SK-N-SH (cell line): ENCODE measurements at regions not wholly inside any gene's neighbourhood (a gene's known extent, or its start where the extent isn't known, plus 50 kb on each side); places are given as distances from the start of the nearest gene placed in this dataset.

Experiments
- CTCF ChIA-PET: fragments of 300-600, 350-600 bp; formaldehyde crosslinking; extraction: SDS; loops from one replicate; lab custom pipeline; 2021; lab: Yijun Ruan, JAX
- POLR2A ChIA-PET: fragments of 350-600 bp; sonication (Branson Sonifier 250); formaldehyde crosslinking; extraction: SDS; loops from one replicate; lab custom pipeline; 2020; ENCODE audit warnings: antibody characterized with exemption, inconsistent platforms; lab: Yijun Ruan, JAX
- DNase-seq: peaks from one replicate; pipeline ENCODE4 v3.0.0; 2012
- H2AFZ ChIP-seq: fragments of 200-600 bp; sonication (generic); 2 replicates; pipeline ENCODE4 v1.8.1; 2016; ENCODE audit warnings: antibody characterized with exemption, mild to moderate bottlenecking, low read depth
- H3F3A ChIP-seq: fragments of 200-600 bp; sonication (generic); replicated peaks from 2 replicates; pipeline ENCODE3; 2016; ENCODE audit warnings: antibody characterized with exemption, mild to moderate bottlenecking; ENCODE audit not compliant: insufficient read depth
- H3K27ac ChIP-seq, 2 experiments: fragments of 200-500 bp in 1 of 2; fragments of 200-600 bp in 1 of 2; sonication (Bioruptor generic) in 1 of 2; sonication (generic), shearing (Covaris generic) in 1 of 2; 2 replicates each; pipeline versions ENCODE4 v1.5.1 to v1.6.1; 2014 to 2016; ENCODE audit warnings: low read depth in 2 of 2, inconsistent platforms in 1 of 2, low read length in 1 of 2, mild to moderate bottlenecking in 1 of 2, mixed read lengths in 1 of 2
- H3K27me3 ChIP-seq: fragments of 200-600 bp; sonication (generic), shearing (Covaris generic); 2 replicates; pipeline ENCODE4 v1.6.1; 2016; ENCODE audit warnings: mixed run types; ENCODE audit not compliant: insufficient read depth
- H3K36me3 ChIP-seq, 2 experiments: fragments of 200-500 bp in 1 of 2; fragments of 200-600 bp in 1 of 2; sonication (Bioruptor generic) in 1 of 2; sonication (generic) in 1 of 2; replicated peaks in 1 of 2; 2 replicates each; pipeline versions ENCODE3 to v1.5.1; 2014 to 2016; ENCODE audit warnings: low read length in 1 of 2, mild to moderate bottlenecking in 1 of 2; ENCODE audit not compliant: insufficient read depth in 2 of 2, control insufficient read depth in 1 of 2
- H3K4me1 ChIP-seq, 2 experiments: fragments of 200-500 bp in 1 of 2; fragments of 200-600 bp in 1 of 2; sonication (Bioruptor generic) in 1 of 2; sonication (generic), shearing (Covaris generic) in 1 of 2; 2 replicates each; pipeline versions ENCODE4 v1.5.1 to v1.6.1; 2014 to 2016; ENCODE audit warnings: low read depth in 1 of 2, low read length in 1 of 2, mixed run types in 1 of 2; ENCODE audit not compliant: insufficient read depth in 2 of 2, control insufficient read depth in 1 of 2
- H3K4me2 ChIP-seq: fragments of 200-600 bp; sonication (generic), shearing (Covaris generic); 2 replicates; pipeline ENCODE4 v1.6.1; 2017; ENCODE audit warnings: mixed run types
- H3K4me3 ChIP-seq, 2 experiments: fragments of 200-500 bp in 1 of 2; fragments of 200-600 bp in 1 of 2; sonication (Bioruptor generic) in 1 of 2; sonication (generic), shearing (Covaris generic) in 1 of 2; 2 replicates each; pipeline versions ENCODE4 v1.5.1 to v1.8.1; 2014 to 2016; ENCODE audit warnings: low read depth in 2 of 2, inconsistent platforms in 1 of 2, low read length in 1 of 2, mild to moderate bottlenecking in 1 of 2, mixed read lengths in 1 of 2, moderate library complexity in 1 of 2
- H3K79me2 ChIP-seq: fragments of 200-600 bp; sonication (generic); 2 replicates; pipeline ENCODE4 v1.8.1; 2017; ENCODE audit warnings: mild to moderate bottlenecking; ENCODE audit not compliant: insufficient read depth
- H3K9ac ChIP-seq: fragments of 200-600 bp; sonication (generic); 2 replicates; pipeline ENCODE4 v1.6.1; 2017; ENCODE audit warnings: mixed run types
- H3K9me2 ChIP-seq: fragments of 200-600 bp; sonication (generic); 2 replicates; pipeline ENCODE4 v1.6.1; 2017; ENCODE audit warnings: mixed run types
- H3K9me3 ChIP-seq: fragments of 200-600 bp; sonication (generic); 2 replicates; pipeline ENCODE4 v1.6.1; 2017; ENCODE audit warnings: mixed run types, mild to moderate bottlenecking, moderate library complexity
- H4K20me1 ChIP-seq: fragments of 200-600 bp; sonication (generic); 2 replicates; pipeline ENCODE4 v1.6.1; 2017; ENCODE audit warnings: mild to moderate bottlenecking, mixed run types; ENCODE audit not compliant: insufficient read depth
- CHD2 ChIP-seq: fragments of 150-350 bp; IDR thresholded peaks from 2 replicates; pipeline ENCODE4 v1.6.1; 2018; ENCODE audit warnings: low read length; ENCODE audit not compliant: partially characterized antibody
- EP300 ChIP-seq, 2 experiments: IDR thresholded peaks; 2 replicates each; pipeline versions ENCODE4 v1.4.0 to v1.6.1; 2012; ENCODE audit warnings: borderline replicate concordance in 1 of 2, low read depth in 1 of 2, low read length in 1 of 2
- EZH2phosphoT487 ChIP-seq: fragments of 200-600 bp; sonication (generic); IDR thresholded peaks from 2 replicates; pipeline ENCODE4 v1.6.1; 2017; ENCODE audit warnings: low read depth, mixed run types, mild to moderate bottlenecking, antibody characterized with exemption, moderate library complexity, borderline replicate concordance
- FOXJ3 ChIP-seq: sonication (generic); formaldehyde crosslinking; IDR thresholded peaks from 2 replicates; pipeline ENCODE4 v1.5.1; 2020; ENCODE audit warnings: mild to moderate bottlenecking, missing genetic modification reagents
- MEF2A ChIP-seq: IDR thresholded peaks from 2 replicates; pipeline ENCODE4 v1.4.0; 2012; ENCODE audit warnings: low read depth, borderline replicate concordance
- NRF1 ChIP-seq: IDR thresholded peaks from 2 replicates; pipeline ENCODE4 v1.6.1; 2012; ENCODE audit warnings: low read depth, mild to moderate bottlenecking, low read length
- RAD21 ChIP-seq: IDR thresholded peaks from 2 replicates; pipeline ENCODE4 v1.6.1; 2012; ENCODE audit warnings: mild to moderate bottlenecking, low read length
- SMC3 ChIP-seq: IDR thresholded peaks from 2 replicates; pipeline ENCODE4 v1.6.1; 2012; ENCODE audit warnings: low read depth, low read length, improper control_type of control experiment
- TEAD4 ChIP-seq: IDR thresholded peaks from 2 replicates; pipeline ENCODE4 v1.4.0; 2012; ENCODE audit warnings: mild to moderate bottlenecking, borderline replicate concordance; ENCODE audit not compliant: insufficient read depth
- YY1 ChIP-seq: IDR thresholded peaks from 2 replicates; pipeline ENCODE4 v1.4.0; 2012; ENCODE audit warnings: low read depth, mild to moderate bottlenecking
- WGBS: methylation state at CpG from one replicate; pipeline ENCODE4 v1.1.6; 2017; ENCODE audit warnings: low lambda C conversion rate; 5-methylcytosine and 5-hydroxymethylcytosine counted together
- TF ChIP-seq, protein P1 (sequence below): IDR thresholded peaks from 2 replicates; pipeline ENCODE4 v1.4.0; 2012; ENCODE audit warnings: low read depth, borderline replicate concordance
- TF ChIP-seq, protein P2 (sequence below): IDR thresholded peaks from 2 replicates; pipeline ENCODE4 v1.6.1; 2012; ENCODE audit warnings: mild to moderate bottlenecking, low read depth, low read length, moderate library complexity

DNA sequence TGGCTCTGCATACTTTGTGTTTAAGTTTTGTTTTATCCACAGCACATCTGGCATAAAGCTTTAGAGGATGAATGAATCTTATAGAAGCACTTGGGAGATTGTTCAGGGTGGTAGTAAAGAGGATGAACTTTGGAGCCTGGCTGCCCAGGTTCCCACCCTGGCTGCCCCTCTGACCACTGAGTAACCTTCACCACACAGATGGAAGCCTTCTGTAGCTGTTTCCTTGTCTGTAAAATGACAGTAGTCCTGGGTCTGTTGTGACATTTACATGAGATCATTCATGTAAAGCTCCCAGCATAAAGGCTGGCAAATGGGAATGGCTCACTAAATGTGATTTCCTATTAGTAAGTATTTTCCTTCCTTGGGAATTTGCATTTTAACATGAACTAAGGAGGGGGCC, 85.7 kb upstream of the FAM169A start:
- no peaks in the 10 kb centered on the region for H4K20me1 ChIP-seq
- no peaks in the 10 kb centered on the region for H3K27me3 ChIP-seq
- no peaks in the 10 kb centered on the region for H3K36me3 ChIP-seq
- H2AFZ ChIP-seq = no peak overlapping the region
- H3K4me1 ChIP-seq = peaks cover 0 to 10% of the 10 kb centered on the region in 2 experiments; a peak in 2 of 4 replicates
- H3K27ac ChIP-seq = no peak overlapping the region
- H3K4me3 ChIP-seq = no peak overlapping the region
- H3K9me2 ChIP-seq = no peaks in the 10 kb centered on the region
- DNase-seq = no peak
- no peaks in the 10 kb centered on the region for H3F3A ChIP-seq
- POLR2A ChIA-PET = no interaction called here
- no peak overlapping the region for H3K4me2 ChIP-seq
- TF ChIP-seq RAD21 (no peak), FOXJ3 (no peak), MEF2A (no peak), TEAD4 (no peak), YY1 (no peak)
- TF ChIP-seq, protein P1, sequence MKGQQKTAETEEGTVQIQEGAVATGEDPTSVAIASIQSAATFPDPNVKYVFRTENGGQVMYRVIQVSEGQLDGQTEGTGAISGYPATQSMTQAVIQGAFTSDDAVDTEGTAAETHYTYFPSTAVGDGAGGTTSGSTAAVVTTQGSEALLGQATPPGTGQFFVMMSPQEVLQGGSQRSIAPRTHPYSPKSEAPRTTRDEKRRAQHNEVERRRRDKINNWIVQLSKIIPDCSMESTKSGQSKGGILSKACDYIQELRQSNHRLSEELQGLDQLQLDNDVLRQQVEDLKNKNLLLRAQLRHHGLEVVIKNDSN = no peak
- TF ChIP-seq, protein P2, sequence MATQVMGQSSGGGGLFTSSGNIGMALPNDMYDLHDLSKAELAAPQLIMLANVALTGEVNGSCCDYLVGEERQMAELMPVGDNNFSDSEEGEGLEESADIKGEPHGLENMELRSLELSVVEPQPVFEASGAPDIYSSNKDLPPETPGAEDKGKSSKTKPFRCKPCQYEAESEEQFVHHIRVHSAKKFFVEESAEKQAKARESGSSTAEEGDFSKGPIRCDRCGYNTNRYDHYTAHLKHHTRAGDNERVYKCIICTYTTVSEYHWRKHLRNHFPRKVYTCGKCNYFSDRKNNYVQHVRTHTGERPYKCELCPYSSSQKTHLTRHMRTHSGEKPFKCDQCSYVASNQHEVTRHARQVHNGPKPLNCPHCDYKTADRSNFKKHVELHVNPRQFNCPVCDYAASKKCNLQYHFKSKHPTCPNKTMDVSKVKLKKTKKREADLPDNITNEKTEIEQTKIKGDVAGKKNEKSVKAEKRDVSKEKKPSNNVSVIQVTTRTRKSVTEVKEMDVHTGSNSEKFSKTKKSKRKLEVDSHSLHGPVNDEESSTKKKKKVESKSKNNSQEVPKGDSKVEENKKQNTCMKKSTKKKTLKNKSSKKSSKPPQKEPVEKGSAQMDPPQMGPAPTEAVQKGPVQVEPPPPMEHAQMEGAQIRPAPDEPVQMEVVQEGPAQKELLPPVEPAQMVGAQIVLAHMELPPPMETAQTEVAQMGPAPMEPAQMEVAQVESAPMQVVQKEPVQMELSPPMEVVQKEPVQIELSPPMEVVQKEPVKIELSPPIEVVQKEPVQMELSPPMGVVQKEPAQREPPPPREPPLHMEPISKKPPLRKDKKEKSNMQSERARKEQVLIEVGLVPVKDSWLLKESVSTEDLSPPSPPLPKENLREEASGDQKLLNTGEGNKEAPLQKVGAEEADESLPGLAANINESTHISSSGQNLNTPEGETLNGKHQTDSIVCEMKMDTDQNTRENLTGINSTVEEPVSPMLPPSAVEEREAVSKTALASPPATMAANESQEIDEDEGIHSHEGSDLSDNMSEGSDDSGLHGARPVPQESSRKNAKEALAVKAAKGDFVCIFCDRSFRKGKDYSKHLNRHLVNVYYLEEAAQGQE = no peak
- no peaks in the 10 kb centered on the region for H3K79me2 ChIP-seq
- CTCF ChIA-PET = interaction anchor here (0.6 kb wide), 1 partner anchor 352 kb away, joined by 3 read pairs; no protein-coding TSS in a partner anchor
- no peak overlapping the region for H3K9ac ChIP-seq
- H3K9me3 ChIP-seq = no peaks in the 10 kb centered on the region

DNA sequence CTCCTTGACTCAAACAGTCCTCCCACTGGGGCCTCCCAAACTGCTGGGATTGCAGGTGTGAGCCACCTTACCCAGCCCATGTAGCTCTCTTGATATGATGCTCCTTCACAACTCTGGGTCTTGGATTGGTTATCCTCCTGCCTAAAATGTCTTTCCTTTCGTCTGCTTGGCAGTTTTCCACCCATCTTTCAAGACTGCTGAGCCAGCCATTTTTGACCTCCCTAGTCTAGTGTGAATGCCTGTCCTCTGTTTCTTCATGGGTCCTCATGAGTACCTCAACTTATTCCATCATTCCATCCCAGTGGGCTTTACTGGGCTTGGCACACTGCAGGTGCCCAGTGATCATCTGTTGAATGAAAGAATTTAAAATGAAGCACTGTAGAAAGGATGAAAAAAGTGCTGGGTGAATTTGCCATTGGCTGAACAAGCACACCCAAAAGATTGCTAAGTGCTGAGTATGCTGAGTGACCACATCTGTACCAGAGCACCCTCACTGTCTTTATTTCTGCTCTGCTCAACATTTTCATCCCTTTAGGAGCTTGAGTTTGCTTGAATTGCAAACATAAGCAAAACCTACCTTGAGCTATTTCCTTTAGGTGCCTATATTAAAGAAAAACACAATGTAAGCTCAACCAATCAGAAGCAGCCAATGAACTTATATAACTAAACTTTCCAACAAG, 84.8 kb upstream of the FAM169A start:
- 60% methylated on average over 1 of the region's 1 CpG for WGBS
- CTCF ChIA-PET = no interaction called here
- Histone ChIP-seq H3K9ac (no peak overlapping the region), H3K4me3 (no peak overlapping the region), H4K20me1 (no peaks in the 10 kb centered on the region)
- TF ChIP-seq EZH2phosphoT487 (no peak), CHD2 (no peak), EP300 (IDR thresholded peaks at IDR 0.05; ENCODE audit: borderline replicate concordance in 1 of 2, low read depth in 1 of 2, low read length in 1 of 2) (no peak), SMC3 (no peak), NRF1 (no peak)
- TF ChIP-seq, all 33 proteins: peak for 0
- Histone ChIP-seq H3K79me2 (no peaks in the 10 kb centered on the region), H3K4me2 (no peak overlapping the region), H3K27ac (no peak overlapping the region), H3K4me1 (peaks cover 0 to 10% of the 10 kb centered on the region in 2 experiments; a peak in 2 of 4 replicates), H3K27me3 (no peaks in the 10 kb centered on the region), H3F3A (no peaks in the 10 kb centered on the region), H3K9me3 (no peaks in the 10 kb centered on the region), H2AFZ (no peak overlapping the region), H3K9me2 (no peaks in the 10 kb centered on the region), H3K36me3 (no peaks in the 10 kb centered on the region)
- DNase-seq = no peak
- POLR2A ChIA-PET = no interaction called here
